HepG2 (cell line): ENCODE measurements at regions not wholly inside any gene's neighbourhood (a gene's known extent, or its start where the extent isn't known, plus 50 kb on each side); places are given as distances from the start of the nearest gene placed in this dataset.

Experiments used
- ATAC-seq: fragments of 200-7000 bp; cut with Tn5 transposase; 3 replicates; pipeline ENCODE4 v1.9.1; 2020; ENCODE audit warnings: mild to moderate bottlenecking, moderate library complexity
- BruUV-seq: library from RNA; stranded (reverse); fragments of 400-500 nt; replicated peaks from 2 replicates; lab custom pipeline; 2021; lab: Mats Ljungman, UMichigan
- CTCF ChIA-PET: fragments of 300-600 bp; formaldehyde crosslinking; extraction: SDS; loops from one replicate; lab custom pipeline; 2021; ENCODE audit warnings: low total read pairs, inconsistent platforms, low intra/inter-chr PET ratio; lab: Yijun Ruan, JAX
- POLR2A ChIA-PET: fragments of 350-600 bp; sonication (Branson Sonifier 250); formaldehyde crosslinking; loops from one replicate; lab custom pipeline; 2020; ENCODE audit warnings: antibody characterized with exemption, inconsistent platforms; lab: Yijun Ruan, JAX
- DNase-seq: peaks from one replicate; pipeline ENCODE4 v3.0.0-alpha.2; 2015; ENCODE audit warnings: low spot score
- FAIRE-seq: peaks from 3 replicates; lab custom pipeline; 2011; peaks lifted over from hg19 to GRCh38; lab: Jason Lieb, UNC
- H2AFZ ChIP-seq: one replicate; pipeline ENCODE4 v1.6.1; 2011; ENCODE audit warnings: low read length, inconsistent platforms
- H3K27ac ChIP-seq: fragments of 300-600 bp; 3 replicates; pipeline ENCODE4 v1.8.0; 2011; ENCODE audit warnings: mixed run types, mild to moderate bottlenecking, mixed read lengths, low read length, inconsistent platforms; ENCODE audit not compliant: insufficient read depth; ENCODE audit errors: extremely low read length
- H3K27me3 ChIP-seq, 2 experiments: fragments of 200-600 bp in 1 of 2; 2 replicates in 1 of 2; 3 replicates in 1 of 2; pipeline versions ENCODE4 v1.6.0 to v1.8.0; 2011; ENCODE audit warnings: low read length in 2 of 2, mild to moderate bottlenecking in 2 of 2, moderate library complexity in 2 of 2, inconsistent platforms in 1 of 2; ENCODE audit not compliant: insufficient read depth in 2 of 2, control insufficient read depth in 1 of 2
- H3K36me3 ChIP-seq, 2 experiments: fragments of 200-600 bp in 1 of 2; replicated peaks in 1 of 2; 2 replicates in 1 of 2; 3 replicates in 1 of 2; pipeline versions ENCODE4 v1.5.1 to v1.8.0; 2011; ENCODE audit warnings: low read length in 2 of 2, inconsistent platforms in 1 of 2; ENCODE audit not compliant: insufficient read depth in 2 of 2, control insufficient read depth in 1 of 2
- H3K4me1 ChIP-seq: 2 replicates; pipeline ENCODE4 v1.5.1; 2012; ENCODE audit warnings: low read length, inconsistent platforms; ENCODE audit not compliant: insufficient read depth
- H3K4me2 ChIP-seq: 2 replicates; pipeline ENCODE4 v1.6.0; 2011; ENCODE audit warnings: low read depth, low read length, inconsistent platforms
- H3K4me3 ChIP-seq, 3 experiments: fragments of 200-600 bp in 1 of 3; sonication (generic), shearing (Covaris generic) in 1 of 3; replicated peaks in 1 of 3; 2 replicates each; pipeline ENCODE4 v1.5.1; 2011 to 2016; ENCODE audit warnings: low read length in 3 of 3, inconsistent platforms in 2 of 3, low read depth in 2 of 3, mild to moderate bottlenecking in 2 of 3, control low read depth in 1 of 3, mixed read lengths in 1 of 3; ENCODE audit not compliant: insufficient read depth in 1 of 3
- H3K79me2 ChIP-seq: one replicate; pipeline ENCODE4 v1.6.1; 2011; ENCODE audit warnings: low read length, inconsistent platforms; ENCODE audit not compliant: insufficient read depth
- H3K9ac ChIP-seq: 2 replicates; pipeline ENCODE4 v1.6.0; 2011; ENCODE audit warnings: mild to moderate bottlenecking, low read depth, low read length, inconsistent platforms; ENCODE audit not compliant: insufficient read depth
- H3K9me3 ChIP-seq: 2 replicates; pipeline ENCODE4 v1.5.1; 2012; ENCODE audit warnings: mild to moderate bottlenecking, low read length
- H4K20me1 ChIP-seq: 2 replicates; pipeline ENCODE4 v1.6.0; 2011; ENCODE audit warnings: inconsistent platforms, mild to moderate bottlenecking, low read length, moderate library complexity; ENCODE audit not compliant: insufficient read depth
- BORCS8-MEF2B ChIP-seq: sonication (generic); formaldehyde crosslinking; IDR thresholded peaks from 2 replicates; pipeline ENCODE4 v1.8.0; 2022; ENCODE audit warnings: mild to moderate bottlenecking, missing genetic modification reagents
- CSRNP1 ChIP-seq: sonication (generic); formaldehyde crosslinking; IDR thresholded peaks from 2 replicates; pipeline ENCODE4 v1.8.1; 2023; ENCODE audit warnings: mild to moderate bottlenecking, missing genetic modification reagents
- EED ChIP-seq: sonication (generic); formaldehyde crosslinking; IDR thresholded peaks from 2 replicates; pipeline ENCODE4 v1.5.0; 2020; ENCODE audit warnings: mild to moderate bottlenecking, missing genetic modification reagents
- GATA4 ChIP-seq: sonication (generic); IDR thresholded peaks from 2 replicates; pipeline ENCODE4 v1.6.1; 2016; ENCODE audit warnings: antibody characterized with exemption, low read depth, borderline replicate concordance
- GFI1 ChIP-seq: sonication (generic); formaldehyde crosslinking; IDR thresholded peaks from 2 replicates; pipeline ENCODE4 v1.5.0; 2020; ENCODE audit warnings: missing genetic modification reagents, mild to moderate bottlenecking, borderline replicate concordance
- KMT2B ChIP-seq: IDR thresholded peaks from 2 replicates; pipeline ENCODE4 v1.6.1; 2016; ENCODE audit warnings: missing genetic modification reagents, missing compliant biosample characterization
- REL ChIP-seq: sonication (generic); formaldehyde crosslinking; conservative IDR thresholded peaks from 2 replicates; pipeline ENCODE4 v1.8.0; 2022; ENCODE audit warnings: mild to moderate bottlenecking, missing genetic modification reagents, moderate library complexity
- SNRNP70 ChIP-seq: fragments of 200-400 bp; formaldehyde crosslinking; IDR thresholded peaks from 2 replicates; pipeline ENCODE4 v1.6.1; 2017; ENCODE audit warnings: mild to moderate bottlenecking, low read depth, low read length, moderate library complexity
- U2AF2 ChIP-seq: fragments of 200-400 bp; formaldehyde crosslinking; IDR thresholded peaks from 2 replicates; pipeline ENCODE4 v1.6.1; 2017; ENCODE audit warnings: low read depth, mild to moderate bottlenecking, low read length
- ZBTB26 ChIP-seq: IDR thresholded peaks from 2 replicates; pipeline ENCODE4 v1.6.1; 2016; ENCODE audit warnings: missing compliant biosample characterization, missing genetic modification reagents, borderline replicate concordance
- ZNF557 ChIP-seq: sonication (generic); formaldehyde crosslinking; IDR thresholded peaks from 2 replicates; pipeline ENCODE4 v1.4.0; 2020; ENCODE audit warnings: missing genetic modification reagents
- ZNF839 ChIP-seq: sonication (generic); formaldehyde crosslinking; IDR thresholded peaks from 2 replicates; pipeline ENCODE4 v1.4.0; 2020; ENCODE audit warnings: missing genetic modification reagents, mild to moderate bottlenecking, borderline replicate concordance
- WGBS: methylation state at CpG from one replicate; pipeline ENCODE4 v1.1.6; 2017; ENCODE audit warnings: low lambda C conversion rate; 5-methylcytosine and 5-hydroxymethylcytosine counted together
- in situ Hi-C: cut with HindIII; loops from 2 replicates; pipeline ENCODE4 v1.10.0; 2017; ENCODE audit warnings: low pct_unique_long_range_greater_than_20kb; ENCODE audit not compliant: extremely low pct_ligation_motif_present
- intact Hi-C: fragments of 100-400 bp; cut with micrococcal nuclease; formaldehyde crosslinking; loops from one replicate; pipeline ENCODE4 v1.10.0; 2022; ENCODE audit not compliant: unreplicated experiment

DNA sequence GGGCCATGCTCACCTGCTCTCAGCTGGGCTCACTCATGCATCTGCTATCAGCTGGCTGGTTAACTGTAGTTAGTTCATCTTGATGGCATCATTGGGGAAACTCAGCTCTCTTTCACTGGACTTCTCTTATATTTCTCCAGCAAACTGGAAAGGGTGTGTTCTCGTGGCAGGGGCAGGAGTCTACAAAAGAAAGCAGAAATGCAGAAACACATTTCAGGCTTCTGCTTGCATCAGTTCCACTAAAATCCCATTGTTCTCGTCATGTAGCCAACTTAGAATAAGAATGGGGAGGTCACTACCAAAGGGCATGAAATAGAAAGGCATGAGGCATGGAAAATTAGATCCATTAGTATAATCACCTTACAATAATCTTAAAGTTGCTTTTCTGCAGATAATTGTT is 207.3 kb downstream of the NRIP1 start:
- POLR2A ChIA-PET: no interaction called here
- no peak for TF ChIP-seq ZNF839 (CRISPR knock-in tag)
- no peak for TF ChIP-seq U2AF2
- TF ChIP-seq BORCS8-MEF2B (CRISPR knock-in tag): no peak
- TF ChIP-seq ZNF557: no peak
- no peak for TF ChIP-seq GFI1
- TF ChIP-seq GATA4: no peak
- no peak for TF ChIP-seq REL
- TF ChIP-seq KMT2B (CRISPR knock-in tag): no peak
- ATAC-seq: no peak
- FAIRE-seq: no peak
- H2AFZ ChIP-seq: no peak overlapping the region
- peaks cover 18% of the 10 kb centered on the region for H3K9me3 ChIP-seq
- H3K79me2 ChIP-seq: no peaks in the 10 kb centered on the region
- no peaks in the 10 kb centered on the region; the same call in 1 of the 2 replicates for H3K4me1 ChIP-seq
- no TSS peak for BruUV-seq
- intact Hi-C loops (no loop called here), in situ Hi-C loops (loop anchor here (25.0 kb wide), 1 partner anchor 630 kb away; no protein-coding TSS in a partner anchor)
- WGBS: 95% methylated on average over 2 of the region's 2 CpGs
- no peak overlapping the region for H3K9ac ChIP-seq
- no peak for DNase-seq
- no peak overlapping the region for H3K4me2 ChIP-seq
- CTCF ChIA-PET: no interaction called here
- H3K27me3 ChIP-seq: no peaks in the 10 kb centered on the region
- H3K27ac ChIP-seq: no peak overlapping the region
- no peaks in the 10 kb centered on the region; a peak in 1 of 5 replicates for H3K36me3 ChIP-seq
- no peak overlapping the region for H3K4me3 ChIP-seq
- no peaks in the 10 kb centered on the region for H4K20me1 ChIP-seq

DNA sequence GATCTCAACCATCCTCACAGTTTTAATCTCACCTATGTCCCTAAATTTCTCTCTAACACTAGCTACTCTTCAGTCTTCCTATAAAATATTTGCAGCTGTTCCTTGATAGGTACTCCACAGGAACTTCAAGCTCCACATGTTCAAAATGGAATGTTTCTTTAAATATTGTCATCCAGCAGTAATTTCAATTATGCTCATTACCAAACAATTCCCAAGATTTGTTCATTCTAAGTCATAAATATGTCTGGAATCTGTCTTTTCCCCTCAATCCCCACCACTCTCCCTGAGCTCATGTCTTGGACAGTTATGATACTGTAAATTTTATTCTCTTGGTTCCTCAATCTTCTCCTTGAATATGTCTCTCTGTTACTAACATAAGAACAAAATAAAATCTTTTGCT is 214.4 kb downstream of the NRIP1 start:
- CTCF ChIA-PET: no interaction called here
- Histone ChIP-seq H3K4me1 (no peaks in the 10 kb centered on the region), H3K79me2 (no peaks in the 10 kb centered on the region), H3K27me3 (no peaks in the 10 kb centered on the region; a peak in 1 of 5 replicates), H3K9ac (no peak overlapping the region), H3K4me3 (no peak overlapping the region), H3K27ac (no peak overlapping the region), H3K36me3 (no peaks in the 10 kb centered on the region; a peak in 1 of 5 replicates), H3K9me3 (peaks cover 11% of the 10 kb centered on the region; the same call in 1 of the 2 replicates), H2AFZ (no peak overlapping the region), H4K20me1 (no peaks in the 10 kb centered on the region), H3K4me2 (no peak overlapping the region)
- in situ Hi-C loops: loop anchor here (25.0 kb wide), 1 partner anchor 637 kb away; no protein-coding TSS in a partner anchor
- POLR2A ChIA-PET: no interaction called here
- TF ChIP-seq CSRNP1 (CRISPR knock-in tag) (no peak), EED (no peak), ZBTB26 (no peak), SNRNP70 (no peak)
- intact Hi-C loops: no loop called here
- FAIRE-seq (no peak), ATAC-seq (no peak), DNase-seq (no peak)
- no TSS peak for BruUV-seq
